ENCODE measurements at regions not wholly inside any gene's neighbourhood (a gene's known extent, or its start where the extent isn't known, plus 50 kb on each side); places are given as distances from the start of the nearest gene placed in this dataset.

DNA sequence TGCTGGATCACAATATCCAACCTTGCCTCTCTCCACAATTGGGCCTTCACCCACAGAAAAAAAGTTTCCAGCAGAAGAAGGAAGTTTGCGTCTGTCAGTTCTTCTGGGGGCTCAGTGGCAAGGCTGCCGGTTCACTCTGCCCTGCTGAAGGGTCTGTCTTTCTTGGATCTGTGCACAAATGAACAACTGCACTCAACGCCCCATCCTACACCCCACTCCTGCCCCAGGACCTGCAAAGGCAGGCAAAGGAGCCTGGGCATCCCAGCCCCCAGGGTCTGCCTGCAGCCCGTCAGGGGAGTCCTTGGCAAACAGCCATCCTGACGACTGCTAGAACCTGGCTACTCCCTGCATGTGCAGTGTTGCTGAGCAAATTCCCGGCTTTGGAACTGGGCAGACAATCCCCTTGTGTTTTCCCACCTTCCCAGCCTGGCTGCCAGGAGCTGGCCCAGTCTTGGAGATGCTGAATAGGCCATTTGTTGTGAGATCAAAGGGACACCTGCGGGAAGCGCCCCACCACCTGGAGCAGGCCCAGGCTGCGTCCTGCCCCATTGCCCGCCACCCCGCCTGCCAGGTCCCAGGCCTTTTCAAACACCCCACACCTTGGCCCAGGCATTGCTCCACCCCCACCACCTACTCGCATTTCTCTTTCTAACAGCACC is 311.9 kb downstream of the BCL11B start:
- no peaks in the 10 kb centered on the region for H3K36me3 ChIP-seq (ENCODE audit: control insufficient read depth, insufficient read depth, low read length)
- no peak overlapping the region for H3K4me3 ChIP-seq (replicated peaks; ENCODE audit: low read depth, low read length)
- no peaks in the 10 kb centered on the region for H3K27me3 ChIP-seq (replicated peaks; ENCODE audit: control insufficient read depth, insufficient read depth, low read length)
- TF ChIP-seq CTCF (IDR thresholded peaks at IDR 0.05; ENCODE audit: insufficient read depth, low read length, poor library complexity, severe bottlenecking): no peak
- no peak for DNase-seq (ENCODE audit: extremely low read depth, insufficient read length)

DNA sequence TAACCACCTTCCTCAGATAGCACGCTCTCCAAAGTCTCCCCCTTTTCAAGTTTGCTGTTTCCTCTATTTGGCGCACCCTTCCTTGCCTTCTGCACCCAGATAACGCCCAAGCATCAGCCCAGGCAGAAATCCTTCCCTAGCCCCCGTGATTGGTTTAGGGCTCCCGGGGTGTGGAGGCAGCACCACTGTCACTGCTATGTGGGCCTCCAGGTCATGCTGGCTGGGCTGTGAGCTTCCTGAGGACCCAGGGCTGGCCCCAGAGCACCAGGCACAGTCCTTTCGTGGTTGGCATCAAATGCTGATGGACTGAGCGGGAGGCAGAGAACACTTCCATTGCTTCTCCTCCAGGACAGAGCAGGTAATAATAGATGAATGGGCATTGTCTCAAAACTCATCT is 311.4 kb downstream of the BCL11B start:
- no peak for TF ChIP-seq CTCF (IDR thresholded peaks at IDR 0.05; ENCODE audit: insufficient read depth, low read length, poor library complexity, severe bottlenecking)
- H3K27me3 ChIP-seq (replicated peaks; ENCODE audit: control insufficient read depth, insufficient read depth, low read length): no peaks in the 10 kb centered on the region
- H3K4me3 ChIP-seq (replicated peaks; ENCODE audit: low read depth, low read length): no peak overlapping the region
- no peaks in the 10 kb centered on the region for H3K36me3 ChIP-seq (ENCODE audit: control insufficient read depth, insufficient read depth, low read length)
- DNase-seq (ENCODE audit: extremely low read depth, insufficient read length): no peak

- no peak for DNase-seq (ENCODE audit: extremely low read depth, insufficient read length)
- TF ChIP-seq CTCF (IDR thresholded peaks at IDR 0.05; ENCODE audit: insufficient read depth, low read length, poor library complexity, severe bottlenecking): no peak
- H3K4me3 ChIP-seq (replicated peaks; ENCODE audit: low read depth, low read length): no peak overlapping the region
- no peaks in the 10 kb centered on the region for H3K27me3 ChIP-seq (replicated peaks; ENCODE audit: control insufficient read depth, insufficient read depth, low read length)
- H3K36me3 ChIP-seq (ENCODE audit: control insufficient read depth, insufficient read depth, low read length): no peaks in the 10 kb centered on the region
Measured at GRCh38 chr14:98961191-98961590, 310.8 kb downstream of the BCL11B start.

DNA sequence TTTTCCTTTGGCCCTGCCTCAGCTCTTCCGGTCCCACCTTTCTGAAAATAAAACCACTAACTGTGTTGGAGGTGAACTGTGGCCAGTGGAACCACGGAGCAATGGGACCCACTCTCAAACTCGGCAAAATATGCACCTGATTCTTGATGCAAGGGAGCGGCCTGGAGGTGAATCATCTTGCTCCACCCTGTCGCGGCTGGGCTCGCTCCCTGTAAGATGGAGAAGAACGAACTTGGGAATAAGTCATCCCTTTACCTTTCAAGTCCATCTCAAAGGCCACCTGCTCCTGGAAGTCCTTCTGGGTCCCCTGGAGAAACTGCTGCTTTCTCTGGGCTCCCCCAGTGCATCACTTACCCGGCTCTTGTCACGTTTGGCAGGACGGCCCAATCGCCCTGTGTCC is 309.9 kb downstream of the BCL11B start:
- Histone ChIP-seq H3K4me3 (replicated peaks; ENCODE audit: low read depth, low read length) (no peak overlapping the region), H3K27me3 (replicated peaks; ENCODE audit: control insufficient read depth, insufficient read depth, low read length) (no peaks in the 10 kb centered on the region), H3K36me3 (ENCODE audit: control insufficient read depth, insufficient read depth, low read length) (no peaks in the 10 kb centered on the region)
- no peak for TF ChIP-seq CTCF (IDR thresholded peaks at IDR 0.05; ENCODE audit: insufficient read depth, low read length, poor library complexity, severe bottlenecking)
- DNase-seq (ENCODE audit: extremely low read depth, insufficient read length): no peak

GRCh38 chr14:98963610-98964009 is 308.4 kb downstream of the BCL11B start:
- Histone ChIP-seq H3K27me3 (replicated peaks; ENCODE audit: control insufficient read depth, insufficient read depth, low read length) (no peaks in the 10 kb centered on the region), H3K4me3 (replicated peaks; ENCODE audit: low read depth, low read length) (no peak overlapping the region), H3K36me3 (ENCODE audit: control insufficient read depth, insufficient read depth, low read length) (no peaks in the 10 kb centered on the region)
- no peak for DNase-seq (ENCODE audit: extremely low read depth, insufficient read length)
- no peak for TF ChIP-seq CTCF (IDR thresholded peaks at IDR 0.05; ENCODE audit: insufficient read depth, low read length, poor library complexity, severe bottlenecking)

- no peak for DNase-seq (ENCODE audit: extremely low read depth, insufficient read length)
- Histone ChIP-seq H3K27me3 (replicated peaks; ENCODE audit: control insufficient read depth, insufficient read depth, low read length) (no peaks in the 10 kb centered on the region), H3K36me3 (ENCODE audit: control insufficient read depth, insufficient read depth, low read length) (no peaks in the 10 kb centered on the region), H3K4me3 (replicated peaks; ENCODE audit: low read depth, low read length) (no peak overlapping the region)
- TF ChIP-seq CTCF (IDR thresholded peaks at IDR 0.05; ENCODE audit: insufficient read depth, low read length, poor library complexity, severe bottlenecking): no peak
Measured at GRCh38 chr14:98964171-98964570, 307.8 kb downstream of the BCL11B start.

All from GM06990 (cell line).